Transverse colon (tissue), 4 donors: ENCODE measurements at regions not wholly inside any gene's neighbourhood (a gene's known extent, or its start where the extent isn't known, plus 50 kb on each side); places are given as distances from the start of the nearest gene placed in this dataset.

Experiments
- DNase-seq: peaks from one replicate; pipeline ENCODE4 v3.0.0-alpha.2; 2019
- H3K27ac ChIP-seq, 4 donors: fragments of 200-600 bp; sonication (generic); 2 replicates each; pipeline ENCODE4 v1.5.1; 2016 to 2018; ENCODE audit warnings: inconsistent platforms in 4 of 4
- H3K27me3 ChIP-seq: fragments of 200-600 bp; sonication (generic); 2 replicates; pipeline ENCODE4 v1.5.1; 2017; ENCODE audit warnings: inconsistent platforms
- H3K36me3 ChIP-seq, 4 donors: fragments of 200-600 bp; sonication (generic); 2 replicates each; pipeline ENCODE4 v1.5.1; 2017 to 2019; ENCODE audit warnings: inconsistent platforms in 4 of 4
- H3K4me1 ChIP-seq, 4 donors: fragments of 200-600 bp; sonication (generic); 2 replicates each; pipeline ENCODE4 v1.5.1; 2017 to 2020; ENCODE audit warnings: inconsistent platforms in 4 of 4
- H3K4me3 ChIP-seq, 4 donors: fragments of 200-600 bp; sonication (generic); 1 replicate in 1 of 4; 2 replicates in 3 of 4; pipeline versions ENCODE4 v1.5.1 to v1.6.1; 2017 to 2019; ENCODE audit warnings: inconsistent platforms in 4 of 4
- H3K9me3 ChIP-seq, 2 donors: fragments of 200-600 bp; sonication (generic); 2 replicates each; pipeline ENCODE4 v1.5.1; 2017 to 2019; ENCODE audit warnings: inconsistent platforms in 2 of 2
- EP300 ChIP-seq: sonication (generic); formaldehyde crosslinking; IDR thresholded peaks from one replicate; pipeline ENCODE4 v1.6.1; 2017; ENCODE audit warnings: antibody characterized with exemption, low read depth
- POLR2A ChIP-seq: fragments of 450-650 bp; IDR thresholded peaks from one replicate; pipeline ENCODE4 v1.6.1; 2016; ENCODE audit warnings: antibody characterized with exemption, mild to moderate bottlenecking, moderate library complexity
- POLR2AphosphoS5 ChIP-seq, 3 donors: sonication (generic); formaldehyde crosslinking; IDR thresholded peaks; one replicate each; pipeline ENCODE4 v1.6.1; 2016; ENCODE audit warnings: antibody characterized with exemption in 3 of 3
- whole genome bisulfite sequencing, 2 donors: methylation state at CpG; one replicate each; pipeline ENCODE4 v1.1.5; 2018; ENCODE audit warnings: low coverage in 1 of 2; 5-methylcytosine and 5-hydroxymethylcytosine counted together
- in situ Hi-C, 4 donors: fragments of 200-750 bp; cut with MboI; loops; one replicate each; pipeline versions ENCODE4 v1.15.0 to v1.15.1; 2017; ENCODE audit warnings: low sequenced_read_pairs in 3 of 4, low pct_ligation_motif_present in 1 of 4, low pct_unique_long_range_greater_than_20kb in 1 of 4
- intact Hi-C: fragments of 100-400 bp; cut with DNase I; formaldehyde crosslinking; loops from one replicate; pipeline ENCODE4 v1.15.1; 2023; ENCODE audit warnings: low total_unique reads
- TF ChIP-seq, protein P1 (sequence below), 5 experiments: fragments of 200-600 bp in 3 of 5; fragments of 450-650 bp in 2 of 5; sonication (generic) in 3 of 5; IDR thresholded peaks; 1 replicate in 2 of 5; 2 replicates in 3 of 5; pipeline ENCODE4 v1.5.1; 2016 to 2017; ENCODE audit warnings: antibody characterized with exemption in 5 of 5, inconsistent platforms in 3 of 5, mild to moderate bottlenecking in 2 of 5, moderate library complexity in 1 of 5

DNA sequence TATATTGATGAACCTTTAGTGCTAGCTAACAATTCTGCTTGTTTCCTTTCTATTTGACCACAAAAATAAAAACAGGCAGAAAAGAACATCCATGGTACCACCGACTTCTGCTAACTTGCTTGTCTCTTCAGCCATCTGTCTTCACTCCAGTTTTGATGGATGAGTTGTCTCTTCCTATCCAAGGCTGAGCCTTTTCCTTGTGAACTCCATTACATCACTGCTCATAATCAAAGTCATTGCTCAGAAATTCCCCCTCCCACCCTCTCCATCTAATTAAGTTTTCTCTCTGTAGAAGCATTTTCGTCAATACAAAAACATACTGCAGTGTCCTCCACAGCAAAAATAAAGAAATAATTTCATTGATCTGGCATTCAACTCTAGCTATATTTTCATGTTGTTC lies 184.4 kb downstream of the SPCS3 start:
- Histone ChIP-seq H3K9me3 (no peaks in the 10 kb centered on the region), H3K36me3 (no peaks in the 10 kb centered on the region), H3K27me3 (no peaks in the 10 kb centered on the region), H3K4me1 (no peaks in the 10 kb centered on the region), H3K27ac (no peak overlapping the region), H3K4me3 (no peak overlapping the region)
- no peak for DNase-seq
- in situ Hi-C loops: no loop called here
- 64 to 69% methylated on average over 2 of the region's 2 CpGs for WGBS, 2 donors
- TF ChIP-seq, protein P1, sequence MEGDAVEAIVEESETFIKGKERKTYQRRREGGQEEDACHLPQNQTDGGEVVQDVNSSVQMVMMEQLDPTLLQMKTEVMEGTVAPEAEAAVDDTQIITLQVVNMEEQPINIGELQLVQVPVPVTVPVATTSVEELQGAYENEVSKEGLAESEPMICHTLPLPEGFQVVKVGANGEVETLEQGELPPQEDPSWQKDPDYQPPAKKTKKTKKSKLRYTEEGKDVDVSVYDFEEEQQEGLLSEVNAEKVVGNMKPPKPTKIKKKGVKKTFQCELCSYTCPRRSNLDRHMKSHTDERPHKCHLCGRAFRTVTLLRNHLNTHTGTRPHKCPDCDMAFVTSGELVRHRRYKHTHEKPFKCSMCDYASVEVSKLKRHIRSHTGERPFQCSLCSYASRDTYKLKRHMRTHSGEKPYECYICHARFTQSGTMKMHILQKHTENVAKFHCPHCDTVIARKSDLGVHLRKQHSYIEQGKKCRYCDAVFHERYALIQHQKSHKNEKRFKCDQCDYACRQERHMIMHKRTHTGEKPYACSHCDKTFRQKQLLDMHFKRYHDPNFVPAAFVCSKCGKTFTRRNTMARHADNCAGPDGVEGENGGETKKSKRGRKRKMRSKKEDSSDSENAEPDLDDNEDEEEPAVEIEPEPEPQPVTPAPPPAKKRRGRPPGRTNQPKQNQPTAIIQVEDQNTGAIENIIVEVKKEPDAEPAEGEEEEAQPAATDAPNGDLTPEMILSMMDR (IDR thresholded peaks at IDR 0.05): no peak
- TF ChIP-seq EP300 (no peak), POLR2A (no peak), POLR2AphosphoS5 (IDR thresholded peaks at IDR 0.05) (no peak)
- intact Hi-C loops: no loop called here

DNA sequence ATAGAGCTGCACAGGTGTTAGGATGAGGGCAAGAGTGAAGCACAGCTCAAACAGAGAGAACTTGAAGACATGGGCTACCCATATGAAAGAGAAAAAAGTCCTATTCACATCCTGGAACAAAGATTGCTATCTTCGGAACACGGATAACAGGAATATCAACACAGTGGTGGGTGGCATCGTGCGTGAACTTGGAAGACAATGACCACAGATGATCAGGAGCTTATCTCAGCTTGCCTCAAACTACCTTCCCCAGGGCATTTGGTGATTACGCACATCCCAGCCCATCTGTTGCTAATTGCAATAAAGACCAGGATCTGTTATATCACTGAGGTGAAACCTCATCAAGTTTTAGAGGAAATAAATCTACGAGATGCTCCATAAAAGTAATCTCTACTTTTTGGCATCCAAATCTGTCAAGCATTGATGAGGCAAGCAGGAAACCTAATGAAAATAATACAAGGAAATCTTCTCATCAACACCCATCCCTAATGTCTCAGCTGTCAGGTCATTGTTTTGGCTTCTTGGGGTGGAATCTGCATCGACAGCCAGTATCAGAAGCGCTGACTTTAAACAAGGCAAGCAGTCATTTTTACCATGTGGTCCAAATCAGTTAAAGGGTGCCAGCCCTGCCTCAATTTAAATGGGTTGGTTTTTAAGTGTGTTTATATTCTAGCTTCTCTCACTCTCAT lies 188.2 kb downstream of the SPCS3 start:
- intact Hi-C loops (no loop called here), in situ Hi-C loops (no loop called here)
- Histone ChIP-seq H3K36me3 (no peaks in the 10 kb centered on the region), H3K27ac (no peak overlapping the region), H3K4me1 (no peaks in the 10 kb centered on the region), H3K4me3 (no peak overlapping the region), H3K9me3 (no peaks in the 10 kb centered on the region), H3K27me3 (no peaks in the 10 kb centered on the region)
- TF ChIP-seq POLR2AphosphoS5 (IDR thresholded peaks at IDR 0.05): no peak
- TF ChIP-seq, protein P1 (IDR thresholded peaks at IDR 0.05): no peak
- TF ChIP-seq EP300: no peak
- TF ChIP-seq POLR2A: no peak
- WGBS, 2 donors: 79 to 84% methylated on average over 4 to 8 of the region's 8 CpGs
- DNase-seq: no peak

DNA sequence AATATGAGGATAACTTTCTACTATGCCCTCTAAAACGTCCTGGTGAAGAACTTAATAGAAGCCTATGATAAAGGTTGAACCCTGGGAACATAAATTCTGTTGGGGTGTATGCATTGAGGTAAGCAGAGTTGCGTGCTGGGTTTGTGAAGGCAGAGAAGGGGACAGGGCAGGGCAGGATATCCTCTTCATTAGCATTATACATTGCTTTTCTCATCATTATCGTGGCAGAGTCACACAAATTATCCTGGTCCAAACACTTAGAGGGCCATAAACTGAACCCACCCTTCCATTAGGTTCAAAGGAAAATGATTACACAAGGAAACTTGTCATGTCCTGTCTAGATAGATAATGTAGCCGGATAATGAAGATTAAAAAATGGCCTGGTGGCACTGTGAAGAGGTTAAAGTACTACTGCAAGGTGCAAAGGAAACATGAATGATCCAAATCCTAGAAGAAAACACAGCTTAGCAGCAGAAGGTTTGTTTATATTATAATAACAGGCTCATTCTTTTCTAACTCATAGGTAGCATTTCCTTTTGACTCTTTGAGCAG lies 189.1 kb downstream of the SPCS3 start:
- Histone ChIP-seq H3K27me3 (no peaks in the 10 kb centered on the region), H3K4me1 (no peaks in the 10 kb centered on the region), H3K27ac (no peak overlapping the region), H3K36me3 (no peaks in the 10 kb centered on the region), H3K4me3 (no peak overlapping the region), H3K9me3 (no peaks in the 10 kb centered on the region)
- intact Hi-C loops (no loop called here), in situ Hi-C loops (no loop called here)
- TF ChIP-seq POLR2AphosphoS5 (IDR thresholded peaks at IDR 0.05) (no peak), EP300 (no peak), POLR2A (no peak)
- TF ChIP-seq, protein P1 (IDR thresholded peaks at IDR 0.05): no peak
- 44 to 54% methylated on average over 3 to 4 of the region's 4 CpGs for WGBS, 2 donors
- no peak for DNase-seq

DNA sequence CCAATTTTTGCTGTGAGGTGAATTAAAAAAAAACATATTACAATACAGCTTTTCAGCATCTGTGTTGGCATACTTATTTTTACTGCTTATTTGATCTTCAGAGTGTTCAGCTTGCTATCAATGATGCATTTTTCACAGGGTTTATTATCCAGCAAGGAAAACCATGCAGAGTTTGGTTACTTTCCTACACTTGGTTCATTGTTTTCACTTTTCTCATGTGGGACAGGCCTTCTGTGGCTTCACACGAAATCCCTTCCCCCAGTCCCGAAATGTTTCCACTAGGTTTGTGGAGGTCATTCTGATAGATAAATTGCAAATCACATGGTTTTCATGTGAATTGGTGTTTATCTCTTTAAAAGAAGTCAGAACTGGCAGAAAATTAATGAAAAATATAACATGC lies 205.8 kb downstream of the SPCS3 start:
- Histone ChIP-seq H3K27me3 (no peaks in the 10 kb centered on the region), H3K4me1 (no peaks in the 10 kb centered on the region), H3K9me3 (no peaks in the 10 kb centered on the region), H3K36me3 (no peaks in the 10 kb centered on the region), H3K4me3 (no peak overlapping the region), H3K27ac (no peak overlapping the region)
- intact Hi-C loops: no loop called here
- TF ChIP-seq POLR2A (no peak), EP300 (no peak), POLR2AphosphoS5 (IDR thresholded peaks at IDR 0.05) (no peak)
- TF ChIP-seq, protein P1 (IDR thresholded peaks at IDR 0.05): no peak
- in situ Hi-C loops: no loop called here
- DNase-seq: no peak
- 57 to 79% methylated on average over 2 of the region's 2 CpGs for WGBS, 2 donors
